ENCODE measurements at regions not wholly inside any gene's neighbourhood (a gene's known extent, or its start where the extent isn't known, plus 50 kb on each side); places are given as distances from the start of the nearest gene placed in this dataset.

GRCh38 chr10:14394179-14394578 lies 63.5 kb upstream of the FRMD4A start:
- H3K9ac ChIP-seq (ENCODE audit: low read length in 2 of 2): no peak overlapping the region
- H3K27me3 ChIP-seq (ENCODE audit: control insufficient read depth in 1 of 2, insufficient read depth in 2 of 2, low read length in 2 of 2): no peaks in the 10 kb centered on the region
- H3K9me3 ChIP-seq (ENCODE audit: control insufficient read depth in 2 of 2, low read length in 2 of 2): no peaks in the 10 kb centered on the region
- H3K36me3 ChIP-seq (ENCODE audit: control insufficient read depth in 2 of 2, insufficient read depth in 2 of 2, low read length in 2 of 2): no peaks in the 10 kb centered on the region
- H3K4me3 ChIP-seq (ENCODE audit: low read length in 2 of 2): no peak overlapping the region
- H3K4me1 ChIP-seq (ENCODE audit: control insufficient read depth, insufficient read depth, low read length): peaks cover 2% of the 10 kb centered on the region
- H3K27ac ChIP-seq (ENCODE audit: low read length): no peak overlapping the region

GRCh38 chr10:14391342-14391741 lies 60.6 kb upstream of the FRMD4A start:
- Histone ChIP-seq H3K9me3 (ENCODE audit: control insufficient read depth in 2 of 2, low read length in 2 of 2) (no peaks in the 10 kb centered on the region), H3K4me1 (ENCODE audit: control insufficient read depth, insufficient read depth, low read length) (no peaks in the 10 kb centered on the region), H3K27me3 (ENCODE audit: control insufficient read depth in 1 of 2, insufficient read depth in 2 of 2, low read length in 2 of 2) (no peaks in the 10 kb centered on the region), H3K4me3 (ENCODE audit: low read length in 2 of 2) (no peak overlapping the region), H3K36me3 (ENCODE audit: control insufficient read depth in 2 of 2, insufficient read depth in 2 of 2, low read length in 2 of 2) (no peaks in the 10 kb centered on the region), H3K9ac (ENCODE audit: low read length in 2 of 2) (no peak overlapping the region), H3K27ac (ENCODE audit: low read length) (no peak overlapping the region)

- H3K27ac ChIP-seq (ENCODE audit: low read length): no peak overlapping the region
- H3K9ac ChIP-seq (ENCODE audit: low read length in 2 of 2): no peak overlapping the region
- H3K9me3 ChIP-seq (ENCODE audit: control insufficient read depth in 2 of 2, low read length in 2 of 2): peaks cover 0 to 4% of the 10 kb centered on the region in 2 donors
These were observed 59.4 kb upstream of the FRMD4A start for GRCh38 chr10:14389981-14390590.

DNA sequence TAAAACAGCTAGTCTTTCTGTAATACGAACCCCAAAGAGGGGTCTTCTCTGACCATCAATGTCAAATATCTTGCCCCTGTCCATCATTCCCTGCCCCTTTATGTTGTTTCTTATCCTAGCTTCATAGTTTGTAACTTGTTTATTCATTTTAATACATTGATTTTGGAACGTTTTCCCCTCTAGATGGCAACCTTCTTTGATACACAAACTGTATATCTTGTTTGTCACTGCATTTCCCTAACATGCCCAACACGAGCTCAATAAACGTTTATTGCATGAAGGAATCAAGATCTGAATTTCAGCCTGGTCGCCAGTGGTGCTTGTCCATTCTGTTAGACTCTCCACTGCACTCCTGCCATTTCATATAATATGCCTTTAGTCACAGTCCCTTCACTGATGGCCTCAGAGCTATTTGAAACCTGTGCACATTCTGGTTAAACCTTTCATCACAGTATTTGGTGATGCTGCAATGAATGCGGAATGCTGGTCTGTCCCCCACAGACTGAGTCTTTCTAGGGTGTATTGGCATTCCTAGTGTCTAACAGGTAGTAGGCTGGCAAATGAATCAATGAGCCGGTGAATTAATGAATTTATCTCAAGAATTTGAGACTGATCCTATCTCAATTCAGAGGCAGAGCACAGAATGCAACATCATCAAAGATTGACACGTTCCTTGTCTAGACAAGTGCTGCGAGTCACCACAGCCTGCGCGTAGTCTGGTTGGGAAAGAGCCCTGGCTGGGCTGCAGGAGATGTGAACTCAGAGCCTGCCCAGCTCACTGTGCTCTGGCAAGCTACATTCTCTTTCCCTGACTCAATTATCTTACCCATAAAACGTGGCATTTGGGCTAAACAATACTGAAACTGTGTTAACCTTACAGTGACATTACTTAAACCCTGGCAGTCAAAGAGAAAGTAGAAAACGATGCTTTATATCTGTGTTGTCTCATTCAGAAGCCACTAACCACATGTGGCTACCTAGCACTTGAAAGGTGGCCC lies 55.2 kb upstream of the FRMD4A start:
- Histone ChIP-seq H3K36me3 (ENCODE audit: control insufficient read depth in 2 of 2, insufficient read depth in 2 of 2, low read length in 2 of 2) (no peaks in the 10 kb centered on the region), H3K9me3 (ENCODE audit: control insufficient read depth in 2 of 2, low read length in 2 of 2) (peaks cover 0 to 6% of the 10 kb centered on the region in 2 donors), H3K9ac (ENCODE audit: low read length in 2 of 2) (no peak overlapping the region), H3K27me3 (ENCODE audit: control insufficient read depth in 1 of 2, insufficient read depth in 2 of 2, low read length in 2 of 2) (no peaks in the 10 kb centered on the region), H3K4me1 (ENCODE audit: control insufficient read depth, insufficient read depth, low read length) (no peaks in the 10 kb centered on the region), H3K4me3 (ENCODE audit: low read length in 2 of 2) (no peak overlapping the region), H3K27ac (ENCODE audit: low read length) (no peak overlapping the region)

More at GRCh38 chr10:14389981-14390590, 59.4 kb upstream of the FRMD4A start:
- Histone ChIP-seq H3K4me3 (ENCODE audit: low read length in 2 of 2) (no peak overlapping the region), H3K27me3 (ENCODE audit: control insufficient read depth in 1 of 2, insufficient read depth in 2 of 2, low read length in 2 of 2) (no peaks in the 10 kb centered on the region), H3K36me3 (ENCODE audit: control insufficient read depth in 2 of 2, insufficient read depth in 2 of 2, low read length in 2 of 2) (no peaks in the 10 kb centered on the region), H3K4me1 (ENCODE audit: control insufficient read depth, insufficient read depth, low read length) (no peaks in the 10 kb centered on the region)

GRCh38 chr10:14384915-14385314 lies 54.2 kb upstream of the FRMD4A start:
- no peaks in the 10 kb centered on the region for H3K36me3 ChIP-seq (ENCODE audit: control insufficient read depth in 2 of 2, insufficient read depth in 2 of 2, low read length in 2 of 2)
- peaks cover 0 to 6% of the 10 kb centered on the region in 2 donors for H3K9me3 ChIP-seq (ENCODE audit: control insufficient read depth in 2 of 2, low read length in 2 of 2)
- H3K9ac ChIP-seq (ENCODE audit: low read length in 2 of 2): no peak overlapping the region
- H3K4me1 ChIP-seq (ENCODE audit: control insufficient read depth, insufficient read depth, low read length): no peaks in the 10 kb centered on the region
- no peak overlapping the region for H3K4me3 ChIP-seq (ENCODE audit: low read length in 2 of 2)
- no peak overlapping the region for H3K27ac ChIP-seq (ENCODE audit: low read length)
- no peaks in the 10 kb centered on the region for H3K27me3 ChIP-seq (ENCODE audit: control insufficient read depth in 1 of 2, insufficient read depth in 2 of 2, low read length in 2 of 2)

GRCh38 chr10:14384116-14384730 lies 53.5 kb upstream of the FRMD4A start:
- no peaks in the 10 kb centered on the region for H3K4me1 ChIP-seq (ENCODE audit: control insufficient read depth, insufficient read depth, low read length)
- no peaks in the 10 kb centered on the region for H3K27me3 ChIP-seq (ENCODE audit: control insufficient read depth in 1 of 2, insufficient read depth in 2 of 2, low read length in 2 of 2)
- no peaks in the 10 kb centered on the region for H3K36me3 ChIP-seq (ENCODE audit: control insufficient read depth in 2 of 2, insufficient read depth in 2 of 2, low read length in 2 of 2)
- no peak overlapping the region for H3K4me3 ChIP-seq (ENCODE audit: low read length in 2 of 2)
- H3K27ac ChIP-seq (ENCODE audit: low read length): no peak overlapping the region
- H3K9me3 ChIP-seq (ENCODE audit: control insufficient read depth in 2 of 2, low read length in 2 of 2): peaks cover 0 to 6% of the 10 kb centered on the region in 2 donors
- H3K9ac ChIP-seq (ENCODE audit: low read length in 2 of 2): no peak overlapping the region

DNA sequence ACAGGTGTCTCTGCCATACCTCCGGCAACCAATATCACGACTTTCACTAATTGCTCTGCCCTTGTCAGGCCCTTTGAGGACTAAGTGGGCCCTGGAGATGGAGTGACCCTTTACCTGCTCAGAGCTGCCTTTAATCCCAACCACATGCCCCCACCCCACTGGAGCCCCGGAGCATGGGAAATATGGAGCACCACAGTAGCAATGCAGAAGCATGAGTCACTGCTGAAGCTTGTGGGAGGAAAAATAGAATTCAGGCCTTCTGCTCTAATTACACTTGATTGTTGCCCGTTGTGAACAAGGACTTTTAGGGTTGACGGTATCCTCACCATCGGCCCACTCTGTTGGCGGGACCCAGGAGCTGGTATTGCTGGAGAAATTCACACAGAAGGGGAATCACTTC lies 52.5 kb upstream of the FRMD4A start:
- H3K4me1 ChIP-seq (ENCODE audit: control insufficient read depth, insufficient read depth, low read length): no peaks in the 10 kb centered on the region
- H3K27me3 ChIP-seq (ENCODE audit: control insufficient read depth in 1 of 2, insufficient read depth in 2 of 2, low read length in 2 of 2): no peaks in the 10 kb centered on the region
- no peak overlapping the region for H3K9ac ChIP-seq (ENCODE audit: low read length in 2 of 2)
- H3K36me3 ChIP-seq (ENCODE audit: control insufficient read depth in 2 of 2, insufficient read depth in 2 of 2, low read length in 2 of 2): no peaks in the 10 kb centered on the region
- H3K9me3 ChIP-seq (ENCODE audit: control insufficient read depth in 2 of 2, low read length in 2 of 2): peaks cover 0 to 6% of the 10 kb centered on the region in 2 donors
- H3K4me3 ChIP-seq (ENCODE audit: low read length in 2 of 2): no peak overlapping the region
- H3K27ac ChIP-seq (ENCODE audit: low read length): no peak overlapping the region

DNA sequence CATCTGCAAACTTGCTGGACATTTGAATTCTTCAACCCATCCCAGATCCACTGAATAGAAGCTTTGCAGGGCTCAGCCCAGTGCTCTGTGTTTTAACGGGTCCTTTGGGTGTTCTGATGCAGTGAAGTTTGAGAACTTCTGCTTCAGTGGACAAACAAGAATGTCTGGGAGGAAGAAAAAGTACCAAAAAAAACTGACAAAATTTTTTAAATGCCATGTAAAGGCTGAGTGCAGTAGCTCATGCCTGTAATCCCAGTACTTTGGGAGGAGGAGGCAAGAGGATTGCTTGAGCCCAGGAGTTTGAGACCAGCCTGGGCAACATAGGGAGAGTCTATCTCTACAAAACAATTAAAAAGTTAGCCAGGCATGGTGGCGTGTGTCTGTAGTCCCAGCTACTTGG lies 51.8 kb upstream of the FRMD4A start:
- Histone ChIP-seq H3K36me3 (ENCODE audit: control insufficient read depth in 2 of 2, insufficient read depth in 2 of 2, low read length in 2 of 2) (no peaks in the 10 kb centered on the region), H3K4me1 (ENCODE audit: control insufficient read depth, insufficient read depth, low read length) (no peaks in the 10 kb centered on the region), H3K4me3 (ENCODE audit: low read length in 2 of 2) (no peak overlapping the region), H3K9me3 (ENCODE audit: control insufficient read depth in 2 of 2, low read length in 2 of 2) (peaks cover 0 to 6% of the 10 kb centered on the region in 2 donors), H3K27me3 (ENCODE audit: control insufficient read depth in 1 of 2, insufficient read depth in 2 of 2, low read length in 2 of 2) (no peaks in the 10 kb centered on the region), H3K27ac (ENCODE audit: low read length) (no peak overlapping the region), H3K9ac (ENCODE audit: low read length in 2 of 2) (no peak overlapping the region)

DNA sequence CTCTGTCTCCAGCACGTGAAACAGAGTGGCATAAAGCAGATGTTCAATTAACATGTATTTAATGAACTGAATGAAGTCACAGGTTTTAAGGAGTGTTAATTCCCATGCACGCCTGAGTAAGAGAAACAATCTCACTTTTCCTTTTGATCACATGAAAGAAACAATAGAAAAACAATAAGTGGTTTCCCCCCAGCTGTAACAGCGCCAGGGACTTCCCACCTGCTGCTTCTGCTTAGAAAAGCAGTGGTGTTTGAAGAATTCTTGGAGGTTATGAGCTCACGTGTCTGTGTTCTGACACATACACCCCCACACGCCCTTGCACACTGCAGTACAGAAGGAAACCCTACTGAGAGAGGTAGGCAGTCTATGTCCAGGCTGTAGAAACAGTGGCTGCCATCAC lies 51.3 kb upstream of the FRMD4A start:
- H3K27ac ChIP-seq (ENCODE audit: low read length): no peak overlapping the region
- no peaks in the 10 kb centered on the region for H3K4me1 ChIP-seq (ENCODE audit: control insufficient read depth, insufficient read depth, low read length)
- no peaks in the 10 kb centered on the region for H3K27me3 ChIP-seq (ENCODE audit: control insufficient read depth in 1 of 2, insufficient read depth in 2 of 2, low read length in 2 of 2)
- H3K9ac ChIP-seq (ENCODE audit: low read length in 2 of 2): no peak overlapping the region
- H3K36me3 ChIP-seq (ENCODE audit: control insufficient read depth in 2 of 2, insufficient read depth in 2 of 2, low read length in 2 of 2): no peaks in the 10 kb centered on the region
- H3K9me3 ChIP-seq (ENCODE audit: control insufficient read depth in 2 of 2, low read length in 2 of 2): peaks cover 0 to 6% of the 10 kb centered on the region in 2 donors
- H3K4me3 ChIP-seq (ENCODE audit: low read length in 2 of 2): no peak overlapping the region

GRCh38 chr10:14381475-14381874 lies 50.8 kb upstream of the FRMD4A start:
- H3K27ac ChIP-seq (ENCODE audit: low read length): no peak overlapping the region
- H3K27me3 ChIP-seq (ENCODE audit: control insufficient read depth in 1 of 2, insufficient read depth in 2 of 2, low read length in 2 of 2): no peaks in the 10 kb centered on the region
- peaks cover 0 to 6% of the 10 kb centered on the region in 2 donors for H3K9me3 ChIP-seq (ENCODE audit: control insufficient read depth in 2 of 2, low read length in 2 of 2)
- H3K36me3 ChIP-seq (ENCODE audit: control insufficient read depth in 2 of 2, insufficient read depth in 2 of 2, low read length in 2 of 2): no peaks in the 10 kb centered on the region
- no peaks in the 10 kb centered on the region for H3K4me1 ChIP-seq (ENCODE audit: control insufficient read depth, insufficient read depth, low read length)
- no peak overlapping the region for H3K9ac ChIP-seq (ENCODE audit: low read length in 2 of 2)
- H3K4me3 ChIP-seq (ENCODE audit: low read length in 2 of 2): no peak overlapping the region
